ENCODE measurements at regions not wholly inside any gene's neighbourhood (a gene's known extent, or its start where the extent isn't known, plus 50 kb on each side); places are given as distances from the start of the nearest gene placed in this dataset.

GRCh38 chr7:22008087-22008486, 62.4 kb upstream of the CDCA7L start:
- no peak for DNase-seq (ENCODE audit: extremely low read depth, low read depth, low spot score)

DNA sequence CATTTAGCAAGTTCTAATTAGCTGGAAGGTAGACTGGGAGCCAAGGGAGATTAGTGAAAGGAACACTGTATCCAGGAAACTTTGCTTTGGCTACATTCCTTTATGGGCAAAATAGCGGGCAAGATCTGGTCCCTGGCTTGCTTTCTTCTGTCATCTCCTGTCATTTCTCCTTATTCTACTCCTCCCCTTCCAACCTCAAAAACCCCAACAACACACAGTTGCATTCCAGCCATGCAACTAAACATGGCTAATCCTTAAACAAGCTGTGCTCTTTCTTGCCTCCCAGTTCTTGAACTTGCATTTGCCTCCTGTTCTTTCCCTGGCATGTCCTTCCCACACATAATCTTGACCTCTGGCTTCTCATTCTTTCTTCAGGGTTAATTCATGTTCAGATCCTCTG, 59.5 kb upstream of the CDCA7L start:
- no peak for DNase-seq (ENCODE audit: extremely low read depth, low read depth, low spot score)

DNA sequence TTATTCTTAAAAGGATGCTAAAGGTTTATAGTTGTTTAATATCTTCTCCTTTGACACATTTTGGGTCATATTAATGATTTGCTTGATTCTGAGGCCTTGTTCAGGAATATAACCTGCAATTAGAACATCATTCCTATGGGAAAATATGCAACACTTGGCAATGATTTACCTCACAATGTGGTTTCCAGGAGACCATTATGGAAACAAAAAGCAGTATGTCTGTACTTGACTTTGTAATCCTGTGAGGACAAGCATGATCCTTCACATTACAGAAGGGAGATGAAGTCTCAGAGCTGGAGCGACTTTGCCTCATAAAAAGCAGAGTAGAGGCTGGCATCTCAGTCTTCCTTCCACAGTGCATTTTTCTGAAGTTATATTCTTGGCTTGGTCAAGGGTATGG, 57.0 kb upstream of the CDCA7L start:
- DNase-seq (ENCODE audit: extremely low read depth, low read depth, low spot score): no peak

GRCh38 chr7:22001345-22002004, 55.8 kb upstream of the CDCA7L start:
- DNase-seq (ENCODE audit: extremely low read depth, low read depth, low spot score): peak; percentile 76

GRCh38 chr7:21999896-22000295, 54.2 kb upstream of the CDCA7L start:
- DNase-seq (ENCODE audit: extremely low read depth, low read depth, low spot score): no peak

- DNase-seq (ENCODE audit: extremely low read depth, low read depth, low spot score): peak; percentile 42
Observed at GRCh38 chr7:21996641-21997040, 50.9 kb upstream of the CDCA7L start.

All from glomerular endothelial cell (primary cell).